ENCODE measurements at regions not wholly inside any gene's neighbourhood (a gene's known extent, or its start where the extent isn't known, plus 50 kb on each side); places are given as distances from the start of the nearest gene placed in this dataset.

- Histone ChIP-seq H3K79me2 (ENCODE audit: insufficient read depth, low read length) (no peaks in the 10 kb centered on the region), H3K4me2 (ENCODE audit: low read length) (no peak overlapping the region), H3K27me3 (ENCODE audit: insufficient read depth, low read length) (no peaks in the 10 kb centered on the region), H3F3A (ENCODE audit: insufficient read depth, low read length) (no peaks in the 10 kb centered on the region), H3K9me2 (ENCODE audit: low read depth, low read length) (no peaks in the 10 kb centered on the region), H3K4me1 (ENCODE audit: insufficient read depth, low read length, severe bottlenecking) (no peaks in the 10 kb centered on the region), H3K9me3 (ENCODE audit: low read length) (no peaks in the 10 kb centered on the region), H4K20me1 (ENCODE audit: insufficient read depth, low read length) (no peaks in the 10 kb centered on the region), H2AFZ (ENCODE audit: low read length) (no peak overlapping the region), H3K27ac (ENCODE audit: low read depth, low read length, poor library complexity, severe bottlenecking) (no peak overlapping the region), H3K36me3 (ENCODE audit: insufficient read depth, low read length) (no peaks in the 10 kb centered on the region), H3K9ac (ENCODE audit: low read length) (no peak overlapping the region), H3K4me3 (ENCODE audit: low read depth, low read length, poor library complexity, severe bottlenecking) (no peak overlapping the region)
- TF ChIP-seq EZH2 (IDR thresholded peaks at IDR 0.05; ENCODE audit: borderline replicate concordance, low read length) (no peak), CTCF (IDR thresholded peaks at IDR 0.05; ENCODE audit: low read length) (no peak)
Observed at GRCh38 chr2:235333076-235333475, 160.8 kb upstream of the AGAP1 start.

DNA sequence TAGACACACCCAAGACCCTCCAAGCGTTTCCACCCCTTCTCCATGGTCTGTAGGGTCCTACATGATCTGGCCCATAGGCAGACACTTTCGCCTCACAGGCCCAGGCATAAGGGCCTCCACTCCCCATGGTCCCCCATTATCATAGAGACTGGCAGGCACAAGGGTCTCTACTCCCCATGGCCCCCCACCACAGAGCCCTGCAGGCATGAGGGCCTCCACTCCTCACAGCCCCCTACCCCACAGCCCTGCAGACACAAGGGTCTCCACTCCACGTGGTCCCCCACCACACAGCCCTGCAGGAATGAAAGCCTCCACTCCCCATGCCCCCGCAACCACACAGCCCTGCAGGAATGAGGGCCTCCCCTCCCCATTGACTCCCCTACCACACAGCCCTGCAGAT lies 159.7 kb upstream of the AGAP1 start:
- no peak overlapping the region for H2AFZ ChIP-seq (ENCODE audit: low read length)
- no peaks in the 10 kb centered on the region for H3K9me3 ChIP-seq (ENCODE audit: low read length)
- no peaks in the 10 kb centered on the region for H3K27me3 ChIP-seq (ENCODE audit: insufficient read depth, low read length)
- no peak overlapping the region for H3K4me2 ChIP-seq (ENCODE audit: low read length)
- H3K36me3 ChIP-seq (ENCODE audit: insufficient read depth, low read length), result no peaks in the 10 kb centered on the region
- H3K27ac ChIP-seq (ENCODE audit: low read depth, low read length, poor library complexity, severe bottlenecking), result no peak overlapping the region
- TF ChIP-seq CTCF (IDR thresholded peaks at IDR 0.05; ENCODE audit: low read length) (no peak), EZH2 (IDR thresholded peaks at IDR 0.05; ENCODE audit: borderline replicate concordance, low read length) (no peak)
- no peaks in the 10 kb centered on the region for H3F3A ChIP-seq (ENCODE audit: insufficient read depth, low read length)
- H3K79me2 ChIP-seq (ENCODE audit: insufficient read depth, low read length), result no peaks in the 10 kb centered on the region
- H3K4me1 ChIP-seq (ENCODE audit: insufficient read depth, low read length, severe bottlenecking), result no peaks in the 10 kb centered on the region
- H3K9ac ChIP-seq (ENCODE audit: low read length), result no peak overlapping the region
- no peaks in the 10 kb centered on the region for H4K20me1 ChIP-seq (ENCODE audit: insufficient read depth, low read length)
- H3K9me2 ChIP-seq (ENCODE audit: low read depth, low read length), result no peaks in the 10 kb centered on the region
- H3K4me3 ChIP-seq (ENCODE audit: low read depth, low read length, poor library complexity, severe bottlenecking), result no peak overlapping the region

DNA sequence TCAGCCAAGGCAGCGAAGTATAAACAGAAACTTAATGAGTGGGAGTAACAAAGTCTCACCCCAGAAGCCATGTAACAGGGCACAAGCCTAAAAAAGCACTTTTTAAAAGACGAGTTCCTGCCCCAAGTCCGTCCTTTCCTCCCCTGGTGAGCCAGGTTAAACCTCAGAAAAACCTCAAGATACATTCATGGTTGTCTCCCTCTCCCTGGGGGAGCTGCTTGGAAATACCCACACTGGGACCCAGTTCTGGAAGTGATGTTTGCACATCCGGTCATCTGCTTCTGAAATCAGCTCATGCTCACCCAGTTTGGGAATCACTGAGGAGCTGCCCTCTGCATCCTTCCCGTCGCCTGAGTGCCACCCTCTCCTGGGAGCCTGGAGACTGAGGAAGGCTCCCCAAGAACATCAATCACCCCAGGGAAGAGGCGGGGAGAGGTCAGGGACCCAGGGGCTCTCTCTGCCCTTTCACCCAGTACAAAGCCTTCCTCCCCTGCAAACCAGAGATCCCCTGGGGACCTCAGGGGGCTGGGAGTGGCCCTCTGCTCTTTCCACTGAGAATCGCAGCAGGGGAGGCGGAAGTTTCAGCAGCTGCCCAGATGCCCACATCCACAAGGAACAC lies 150.6 kb upstream of the AGAP1 start:
- Histone ChIP-seq H3K4me3 (ENCODE audit: low read depth, low read length, poor library complexity, severe bottlenecking) (no peak overlapping the region), H2AFZ (ENCODE audit: low read length) (no peak overlapping the region), H3K9me2 (ENCODE audit: low read depth, low read length) (no peaks in the 10 kb centered on the region), H4K20me1 (ENCODE audit: insufficient read depth, low read length) (no peaks in the 10 kb centered on the region), H3K9me3 (ENCODE audit: low read length) (no peaks in the 10 kb centered on the region), H3K9ac (ENCODE audit: low read length) (no peak overlapping the region), H3K4me1 (ENCODE audit: insufficient read depth, low read length, severe bottlenecking) (no peaks in the 10 kb centered on the region), H3K36me3 (ENCODE audit: insufficient read depth, low read length) (no peaks in the 10 kb centered on the region), H3K4me2 (ENCODE audit: low read length) (no peak overlapping the region), H3K27me3 (ENCODE audit: insufficient read depth, low read length) (no peaks in the 10 kb centered on the region; the same call in 1 of the 2 replicates), H3F3A (ENCODE audit: insufficient read depth, low read length) (no peaks in the 10 kb centered on the region), H3K27ac (ENCODE audit: low read depth, low read length, poor library complexity, severe bottlenecking) (no peak overlapping the region), H3K79me2 (ENCODE audit: insufficient read depth, low read length) (no peaks in the 10 kb centered on the region)
- TF ChIP-seq EZH2 (IDR thresholded peaks at IDR 0.05; ENCODE audit: borderline replicate concordance, low read length) (no peak), CTCF (IDR thresholded peaks at IDR 0.05; ENCODE audit: low read length) (no peak)
